OCI-M2 (cell line): ENCODE measurements at regions not wholly inside any gene's neighbourhood (a gene's known extent, or its start where the extent isn't known, plus 50 kb on each side); places are given as distances from the start of the nearest gene placed in this dataset.
"Not testable (repeated sequence)": the region's sequence is repeated elsewhere in the genome, so short reads cannot be mapped to it uniquely, and the experiment has no call there.

Source experiments
- DNase-seq: peaks from one replicate; lab custom pipeline; 2025; ENCODE audit not compliant: unreplicated experiment; lab: John Stamatoyannopoulos, UW

DNA sequence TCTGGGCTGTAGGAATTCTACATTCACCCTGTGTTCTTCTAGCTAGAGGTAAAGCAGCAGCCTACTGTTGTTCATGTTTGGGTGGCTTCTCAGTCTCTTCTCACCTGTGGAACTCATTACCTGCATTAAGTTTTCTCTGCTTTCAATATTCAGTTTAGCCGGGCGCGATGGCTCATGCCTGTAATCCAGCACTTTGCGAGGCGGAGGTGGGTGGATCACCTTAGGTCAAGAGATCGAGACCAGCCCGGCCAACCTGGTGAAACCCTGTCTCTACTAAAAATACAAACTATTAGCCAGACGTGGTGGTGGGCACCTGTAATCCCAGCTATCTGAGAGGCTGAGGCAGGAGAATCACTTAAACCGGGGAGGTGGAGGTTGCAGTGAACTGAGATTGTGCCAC lies 139.8 kb upstream of the UBE2E3 start:
- no peak for DNase-seq

DNA sequence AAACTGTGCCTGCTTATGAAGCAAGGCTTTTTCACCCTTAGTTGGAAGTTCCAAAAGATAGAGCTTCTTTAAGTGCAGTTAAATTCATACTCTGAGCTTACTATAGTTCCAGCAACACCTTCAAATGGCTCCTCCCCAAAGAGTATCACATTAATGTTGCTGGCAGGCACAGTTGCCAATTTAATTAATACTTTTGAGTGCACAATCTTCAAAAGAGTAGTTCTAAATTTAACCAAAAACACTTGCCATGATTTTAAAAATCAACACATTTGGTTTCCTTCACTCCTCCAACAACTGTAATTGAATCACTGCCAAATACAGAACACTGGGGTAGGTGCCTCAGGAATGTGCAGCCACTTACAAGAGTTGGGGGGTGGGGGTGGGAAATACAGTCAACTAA lies 150.6 kb upstream of the UBE2E3 start:
- no peak for DNase-seq

DNA sequence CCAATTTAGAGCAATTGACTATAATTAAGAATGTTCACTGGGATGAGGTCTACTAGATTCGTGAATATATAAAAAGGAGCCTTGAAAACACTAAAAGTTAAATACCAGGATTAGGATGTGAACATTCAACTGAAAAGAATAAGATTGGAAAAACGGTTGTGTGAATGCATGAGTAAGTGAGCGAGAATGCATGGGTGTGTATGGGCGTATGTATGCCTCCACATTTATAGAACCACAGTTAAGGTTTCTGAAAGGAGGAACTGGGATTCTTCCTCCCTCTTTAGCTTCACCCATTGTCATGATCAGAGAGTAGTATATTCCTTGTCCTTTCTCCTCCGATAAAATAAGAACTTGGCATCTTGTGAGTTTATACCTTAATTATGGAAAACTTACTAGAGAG lies 151.1 kb upstream of the UBE2E3 start:
- no peak for DNase-seq

DNA sequence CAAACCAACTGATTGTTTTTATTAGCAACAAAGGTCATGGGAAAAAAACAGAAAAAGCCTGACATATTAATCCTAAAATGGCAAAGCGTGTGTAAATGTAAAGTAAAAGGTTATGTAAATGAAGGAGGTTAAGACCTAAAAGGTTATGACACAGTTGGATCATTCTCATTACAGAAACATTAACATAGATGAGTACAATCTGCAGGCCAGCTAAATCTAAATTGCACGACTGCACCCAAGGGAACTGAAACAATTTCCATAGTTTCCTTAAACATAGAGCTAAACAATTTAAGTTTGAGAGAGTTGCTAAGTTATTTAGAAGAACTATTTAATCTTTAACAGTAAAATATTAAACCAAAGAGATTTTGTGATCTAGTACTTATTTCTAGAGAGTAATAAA lies 151.6 kb upstream of the UBE2E3 start:
- DNase-seq: no peak

DNA sequence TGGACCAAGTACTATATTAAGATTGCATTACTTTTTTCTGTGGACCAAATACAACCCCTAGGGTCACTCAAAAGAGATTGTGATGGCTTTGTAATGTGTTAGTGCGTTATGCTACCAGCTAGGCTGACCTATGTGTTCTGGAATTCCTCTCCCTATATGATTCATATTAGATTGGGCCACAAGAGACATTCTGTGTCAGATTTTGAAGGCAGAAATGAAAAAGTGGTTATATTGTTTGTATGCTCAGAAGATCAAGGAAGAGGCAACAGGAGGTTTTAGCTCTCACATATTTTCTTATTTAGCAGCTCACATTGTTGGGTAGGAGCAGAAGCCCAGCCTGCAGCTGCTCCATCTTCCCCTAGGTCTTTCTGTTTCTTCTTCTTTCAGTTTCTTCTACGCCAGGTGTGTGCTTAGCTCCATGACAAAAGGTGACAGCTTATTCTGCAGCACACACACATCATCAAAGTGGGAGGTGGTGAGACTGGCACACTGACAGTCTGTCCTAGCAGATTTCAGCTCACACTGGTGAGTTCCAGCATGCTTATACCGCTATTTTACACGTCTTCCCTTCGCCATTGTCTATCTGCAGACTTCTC lies 156.8 kb upstream of the UBE2E3 start:
- DNase-seq: no peak

DNA sequence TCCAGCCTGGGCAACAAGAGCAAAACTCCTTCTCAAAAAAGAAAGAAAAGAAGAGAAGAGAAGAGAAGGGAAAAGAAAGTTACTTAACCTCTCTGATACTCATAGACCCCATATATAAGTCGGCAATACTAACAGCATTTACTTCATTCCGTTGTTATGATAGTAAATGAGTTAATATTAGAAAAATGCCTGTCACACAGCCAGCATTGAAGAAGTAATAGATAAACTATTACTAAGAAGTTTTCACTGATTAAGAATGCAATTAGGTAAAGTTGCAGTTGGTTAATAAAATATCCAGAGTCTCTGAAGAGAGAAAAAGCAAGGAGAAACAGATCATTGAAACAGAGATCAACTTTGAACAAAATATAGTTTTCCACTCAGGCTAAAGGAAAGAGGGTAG lies 161.3 kb upstream of the UBE2E3 start:
- DNase-seq: no peak

DNA sequence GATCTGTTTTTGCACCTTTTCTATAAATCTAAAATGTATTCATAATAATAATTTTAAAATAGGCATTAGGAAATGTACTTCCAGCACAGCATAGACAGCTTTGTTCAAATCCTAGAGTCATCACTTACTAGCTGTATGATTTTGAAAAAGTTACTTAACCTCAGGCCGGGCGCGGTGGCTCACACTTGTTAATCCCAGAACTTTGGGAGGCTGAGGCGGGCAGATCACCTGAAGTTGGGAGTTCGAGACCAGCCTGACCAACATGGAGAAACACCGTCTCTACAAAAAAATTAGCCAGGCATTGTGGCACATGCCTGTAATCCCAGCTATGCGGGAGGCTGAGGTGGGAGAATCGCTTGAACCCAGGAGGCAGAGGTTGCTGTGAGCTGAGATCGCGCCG lies 161.7 kb upstream of the UBE2E3 start:
- not testable (repeated sequence) for DNase-seq

DNA sequence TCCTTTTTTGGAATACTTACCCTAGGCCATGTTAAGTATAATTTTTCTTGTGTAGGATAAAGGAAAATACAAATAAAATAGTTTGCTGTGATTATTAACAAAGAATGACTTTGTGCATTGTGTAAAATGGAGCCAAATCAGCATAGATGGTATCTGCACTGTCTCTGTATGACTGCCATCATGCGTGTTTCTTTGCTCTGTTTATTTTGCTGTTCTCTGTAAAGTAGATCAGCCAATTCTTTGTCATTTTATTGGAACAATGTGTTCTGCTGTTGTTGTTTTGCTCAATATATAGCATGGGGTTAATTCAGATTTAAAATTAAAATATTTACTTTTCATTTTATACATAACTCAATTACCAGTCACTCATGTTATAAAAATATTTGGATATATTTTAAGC lies 181.3 kb upstream of the UBE2E3 start:
- no peak for DNase-seq

DNA sequence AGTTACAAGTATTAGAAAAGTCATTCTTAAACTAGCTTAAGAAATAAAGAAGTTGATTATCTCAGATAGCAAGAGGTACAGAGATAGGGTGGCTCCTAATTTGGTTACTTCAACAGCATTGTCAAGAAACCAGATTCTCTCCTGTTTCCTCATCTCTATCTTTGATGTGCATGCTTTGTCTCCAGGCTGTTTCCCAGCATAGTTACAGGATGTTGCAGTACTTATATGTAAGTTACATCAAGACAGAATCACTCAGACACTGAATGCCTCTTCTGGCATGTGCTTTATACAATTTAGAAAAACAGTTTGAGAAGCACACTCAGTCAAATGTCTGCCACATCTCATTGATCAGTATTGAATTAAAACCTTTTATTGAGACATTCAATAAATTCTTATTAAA lies 189.5 kb upstream of the UBE2E3 start:
- DNase-seq: no peak

DNA sequence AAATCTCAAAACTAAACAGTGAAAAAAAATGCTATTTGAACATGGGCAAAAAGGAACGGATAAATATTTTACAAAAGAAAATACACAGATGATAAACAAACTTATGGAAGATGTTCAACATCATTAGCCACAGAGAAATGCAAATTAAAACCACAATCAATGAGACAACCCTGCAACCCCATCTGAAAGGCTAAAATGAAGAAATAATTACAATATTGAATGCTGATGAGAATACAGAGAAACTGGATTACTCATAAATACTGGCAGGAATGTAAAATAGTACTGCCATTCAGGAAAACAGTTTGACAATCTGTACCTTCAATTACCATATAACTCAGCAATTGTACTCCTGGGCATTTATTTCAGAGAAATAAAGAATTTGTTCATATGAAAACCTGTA lies 193.1 kb upstream of the UBE2E3 start:
- DNase-seq: no peak

DNA sequence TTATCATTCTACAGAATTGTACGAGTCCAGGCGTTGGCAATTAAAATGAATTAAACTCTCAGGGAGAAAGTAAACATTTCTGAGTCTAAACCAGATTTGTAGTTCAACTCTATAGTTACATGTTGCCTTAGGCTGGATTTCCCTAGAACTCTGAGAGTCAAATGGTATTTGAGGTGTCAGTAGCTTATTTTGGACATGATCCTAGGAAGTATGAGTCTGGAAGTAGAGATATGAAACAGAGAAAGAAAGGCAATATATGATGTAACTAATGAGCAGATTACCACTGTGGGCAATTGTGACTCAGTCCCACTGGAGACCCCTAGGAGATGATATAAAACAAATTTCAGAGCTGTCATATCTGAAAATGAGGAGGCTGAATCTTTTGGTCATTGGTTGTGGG lies 199.1 kb upstream of the UBE2E3 start:
- DNase-seq: no peak

DNA sequence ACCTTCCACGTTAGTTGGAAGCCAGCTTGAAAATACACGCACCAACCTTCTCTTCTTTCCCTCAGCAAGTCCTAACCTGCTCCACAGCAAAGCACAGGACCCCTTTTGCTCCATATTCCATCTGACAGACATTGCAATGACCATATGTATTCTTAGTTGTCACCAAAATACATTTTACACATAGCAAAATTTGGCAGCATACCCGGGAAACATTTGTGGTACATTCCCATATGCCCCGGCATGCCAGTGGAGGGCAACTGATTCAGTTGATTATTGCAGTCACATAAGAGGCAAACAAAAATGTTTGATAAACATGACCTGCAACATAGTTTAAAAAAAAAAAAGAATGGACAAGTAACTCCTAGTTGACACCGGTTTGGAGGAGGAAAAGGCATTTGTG lies 202.1 kb upstream of the UBE2E3 start:
- no peak for DNase-seq

DNA sequence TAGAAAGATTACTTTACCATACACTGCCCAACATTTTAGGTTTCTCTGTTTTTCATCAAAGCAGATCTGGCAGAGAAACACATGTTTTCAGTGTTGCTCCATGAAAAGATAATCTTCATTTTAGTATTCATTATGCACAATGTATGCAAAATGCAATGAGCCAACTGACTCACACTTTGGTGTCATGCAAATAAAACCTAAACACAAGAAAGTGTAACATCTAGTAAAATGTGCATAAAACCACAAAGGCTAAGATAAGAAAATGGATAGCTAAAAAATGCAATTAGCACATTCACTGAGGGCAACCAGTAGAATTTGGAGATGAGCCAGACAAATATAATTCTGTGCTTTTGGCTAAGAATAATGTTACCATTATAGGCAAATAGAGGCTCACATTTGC lies 203.5 kb upstream of the UBE2E3 start:
- no peak for DNase-seq

DNA sequence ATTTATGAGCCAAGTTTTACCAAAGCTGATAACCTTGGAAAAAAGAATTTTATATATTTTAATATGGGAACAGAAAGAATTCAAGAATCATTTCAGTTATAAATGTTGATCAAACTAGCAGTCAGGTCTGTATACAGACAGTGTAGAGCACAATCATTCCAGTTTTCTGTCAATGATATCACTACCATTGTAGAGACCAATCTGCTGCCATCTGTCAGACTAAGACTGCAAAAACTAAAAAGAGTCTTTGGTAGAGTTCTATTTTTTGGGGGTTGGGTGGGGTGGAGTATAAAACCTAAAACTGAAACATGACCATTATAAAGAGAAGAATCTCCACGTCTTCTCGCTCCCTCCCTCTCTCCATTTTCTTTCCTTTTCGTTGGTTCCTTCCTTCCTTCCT lies 204.7 kb upstream of the UBE2E3 start:
- DNase-seq: no peak

DNA sequence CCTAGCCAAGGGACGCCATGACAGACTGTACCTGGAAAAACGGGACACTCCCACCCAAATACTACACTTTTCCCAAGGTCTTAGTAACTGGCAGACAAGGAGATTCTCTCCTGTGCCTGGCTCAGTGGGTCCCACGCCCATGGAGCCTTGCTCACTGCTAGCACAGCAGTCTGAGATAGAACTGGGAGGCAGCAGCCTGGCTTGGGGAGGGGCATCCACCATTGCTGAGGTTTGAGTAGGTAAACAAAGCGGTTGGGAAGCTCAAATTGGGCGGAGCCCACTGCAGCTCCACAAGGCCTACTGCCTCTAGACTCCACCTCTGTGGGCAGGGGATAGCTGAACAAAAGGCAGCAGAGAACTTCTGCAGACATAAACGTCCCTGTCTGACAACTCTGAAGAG lies 215.1 kb upstream of the UBE2E3 start:
- not testable (repeated sequence) for DNase-seq

DNA sequence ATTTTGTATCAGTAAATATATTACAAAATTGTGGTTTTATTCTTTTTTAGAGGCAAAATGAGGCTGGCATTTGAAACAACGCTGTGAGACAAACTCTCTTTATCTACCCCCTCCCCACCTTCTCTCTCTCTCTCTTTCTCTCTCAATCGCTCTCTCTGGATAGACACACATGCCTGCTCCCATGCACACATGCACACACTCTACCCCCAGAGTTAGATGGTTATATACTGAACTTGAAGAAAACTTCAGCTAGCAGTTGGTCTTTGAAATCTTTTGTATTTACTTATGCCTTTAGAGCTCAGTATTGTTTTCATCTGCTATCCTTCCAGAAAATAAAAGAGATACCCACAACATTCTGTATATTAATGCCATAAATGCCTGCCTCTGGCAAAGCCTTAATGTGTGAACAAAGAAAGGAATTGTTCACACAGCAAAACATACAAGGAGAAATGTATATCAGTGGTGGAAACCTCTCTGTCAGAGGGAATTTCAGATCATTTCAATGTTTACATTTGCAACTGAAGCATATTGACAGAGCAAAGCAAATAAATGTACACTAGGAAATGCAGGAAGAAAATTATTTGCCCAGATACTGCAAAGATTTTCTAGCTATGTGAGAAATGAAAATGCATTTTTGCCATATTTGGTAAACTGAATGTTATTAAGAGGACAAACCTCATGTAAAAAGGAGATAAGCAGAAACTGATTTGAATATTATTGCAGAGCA lies 217.0 kb upstream of the UBE2E3 start:
- DNase-seq: no peak

DNA sequence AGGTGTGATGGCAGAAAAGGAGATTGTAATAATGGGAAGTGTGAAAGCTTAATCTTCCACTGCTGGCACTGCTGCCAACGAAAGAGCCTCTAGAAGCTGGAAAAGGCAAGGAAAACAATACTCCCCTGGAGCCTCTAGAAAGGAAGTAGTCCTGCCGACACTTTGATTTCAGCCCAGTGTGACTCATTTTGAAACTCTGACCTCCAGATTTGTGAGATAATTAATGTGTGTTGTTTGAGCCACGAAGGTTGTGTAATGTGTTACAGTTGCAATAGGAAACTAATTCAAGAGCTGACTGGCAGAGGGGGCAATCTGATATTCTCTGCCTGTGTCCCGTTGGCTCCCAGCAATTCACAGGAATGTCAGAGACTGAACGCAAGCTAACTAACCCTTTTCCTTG lies 219.2 kb upstream of the UBE2E3 start:
- no peak for DNase-seq

DNA sequence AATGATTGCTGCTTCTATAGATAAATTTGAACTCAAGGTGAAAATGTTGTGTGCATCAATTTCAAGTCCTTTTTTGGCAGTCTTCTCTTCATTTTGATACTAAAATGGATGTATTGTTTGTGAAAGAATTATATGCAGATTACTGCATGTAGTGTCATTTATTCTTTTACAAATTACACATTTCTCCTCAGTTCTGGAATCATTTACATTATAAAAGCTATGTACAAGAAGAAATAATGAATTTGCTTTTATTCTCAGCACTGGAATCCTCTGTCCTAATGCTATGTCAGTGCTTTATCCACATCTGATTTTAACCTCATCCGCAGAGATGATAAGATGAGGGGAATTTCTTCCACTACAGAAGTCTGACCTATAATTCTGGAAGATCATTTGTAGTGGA lies 220.8 kb upstream of the UBE2E3 start:
- no peak for DNase-seq

DNA sequence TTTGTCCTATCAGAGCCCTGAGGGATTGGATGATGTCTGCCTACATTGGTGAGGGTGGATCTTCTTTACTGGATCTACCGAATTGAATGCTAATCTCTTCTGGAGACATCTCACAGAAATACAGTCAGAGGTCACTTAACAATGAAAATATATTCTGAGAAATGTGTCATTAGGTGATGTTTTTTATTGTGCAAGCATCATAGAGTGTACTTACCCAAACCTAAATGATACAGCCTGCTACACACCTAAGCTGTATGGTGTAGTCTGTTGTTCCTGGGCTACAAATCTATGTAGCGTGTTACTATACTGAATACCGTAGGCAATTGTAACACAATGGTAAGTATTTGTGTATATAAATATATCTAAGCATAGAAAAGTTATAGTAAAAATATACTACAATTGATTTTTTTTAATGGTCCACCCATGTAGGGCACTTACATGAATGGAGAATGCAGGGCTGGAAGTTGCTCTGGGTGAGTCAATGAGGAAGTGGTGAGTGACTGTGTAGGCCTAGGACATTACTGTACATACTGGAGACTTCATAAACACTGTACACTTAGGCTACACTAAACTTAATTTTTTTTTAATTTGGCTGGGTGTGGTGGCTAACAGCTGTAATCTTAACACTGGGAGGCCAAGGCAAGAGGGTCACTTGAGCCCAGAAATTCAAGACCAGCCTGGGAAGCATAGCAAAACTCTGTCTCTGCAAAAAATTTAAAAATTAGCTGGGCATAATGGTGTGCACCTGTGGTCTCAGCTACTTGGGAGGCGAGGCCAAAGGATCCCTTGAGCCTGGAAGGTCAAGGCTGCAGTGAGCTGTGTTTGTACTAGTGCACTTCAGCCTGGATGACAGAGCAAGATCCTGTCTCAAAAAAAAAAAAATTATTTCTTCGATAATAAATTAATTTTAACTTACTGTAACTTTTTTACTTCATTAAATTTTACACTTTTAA lies 226.3 kb upstream of the UBE2E3 start:
- no peak for DNase-seq

DNA sequence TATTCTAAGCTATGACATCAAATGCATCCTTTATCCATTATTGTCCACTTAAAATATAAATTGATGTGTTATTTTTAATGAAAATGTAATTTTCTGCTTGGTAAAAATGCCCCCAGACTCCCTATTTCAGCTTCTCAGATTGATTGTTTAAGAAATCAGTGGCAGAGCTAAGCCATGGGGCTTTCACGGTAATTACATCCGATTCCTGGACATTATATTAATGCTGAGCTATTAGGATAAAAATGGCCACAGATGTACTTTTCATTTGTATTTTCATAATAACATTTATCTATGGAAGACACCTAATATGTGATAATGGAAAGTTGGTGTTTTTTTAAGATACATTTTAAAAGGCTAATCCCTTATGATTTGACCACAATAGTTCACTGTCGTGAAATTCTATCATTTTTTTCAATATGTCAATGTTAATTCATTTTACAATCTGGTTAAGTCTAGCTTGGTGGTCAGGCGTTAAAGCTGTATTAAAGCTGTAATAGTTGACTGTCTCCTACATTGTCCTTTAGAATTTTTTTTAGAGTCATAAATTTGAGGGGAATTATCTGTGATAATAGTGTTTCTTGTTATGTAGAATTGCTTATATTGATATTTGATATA lies 229.0 kb upstream of the UBE2E3 start:
- no peak for DNase-seq

DNA sequence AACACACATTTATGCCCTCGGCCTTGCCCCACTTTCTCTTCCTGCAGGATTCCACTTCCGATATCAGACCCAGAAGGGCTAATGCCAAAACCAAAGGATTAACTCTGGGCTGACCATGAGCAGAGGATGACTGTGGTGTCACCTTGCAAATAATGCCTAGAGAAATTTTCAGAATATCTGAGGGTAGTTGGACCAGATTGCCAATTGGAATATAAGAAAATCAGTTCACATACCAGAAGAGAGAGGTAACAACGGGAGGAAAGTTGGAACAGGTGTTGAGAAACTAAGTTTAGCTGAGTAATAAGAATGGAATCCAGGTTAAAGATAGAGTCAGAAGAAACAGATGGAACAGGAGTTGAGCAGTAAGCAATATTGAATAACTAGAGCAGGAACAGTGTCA lies 232.7 kb upstream of the UBE2E3 start:
- DNase-seq: no peak

DNA sequence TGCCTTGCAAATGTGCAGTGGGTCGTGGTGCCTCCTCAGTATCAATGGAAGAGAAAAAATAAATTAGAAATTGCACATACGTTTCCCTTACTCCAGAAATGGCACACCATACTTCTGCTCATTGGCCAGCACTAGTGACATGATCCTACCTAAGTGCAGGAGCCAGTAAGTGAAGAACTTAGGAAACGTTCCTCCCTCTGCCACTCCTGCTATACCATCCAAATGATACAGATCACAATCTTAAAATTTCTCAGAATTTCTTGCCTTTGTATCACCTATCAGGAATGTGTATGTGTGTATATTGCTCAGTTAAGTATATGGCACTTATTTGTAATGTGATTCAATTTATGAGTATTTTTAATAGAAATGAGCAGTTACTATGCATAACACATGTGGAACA lies 237.0 kb upstream of the UBE2E3 start:
- no peak for DNase-seq
